ENCODE measurements at regions not wholly inside any gene's neighbourhood (a gene's known extent, or its start where the extent isn't known, plus 50 kb on each side); places are given as distances from the start of the nearest gene placed in this dataset.

- CTCF ChIA-PET = no interaction called here
- WGBS (ENCODE audit: insufficient coverage) = 90% methylated on average over 5 of the region's 8 CpGs
- POLR2A ChIA-PET = no interaction called here
These were observed 183.5 kb upstream of the FAM98A start for GRCh38 chr2:33782395-33783230.

GRCh38 chr2:33777786-33778185 lies 178.7 kb upstream of the FAM98A start:
- H3K4me3 ChIP-seq (ENCODE audit: control insufficient read depth in 1 of 7, extremely low read depth in 1 of 7, insufficient read depth in 4 of 7, low read depth in 2 of 7, low read length in 6 of 7) = no peak overlapping the region
- CTCF ChIA-PET = no interaction called here
- POLR2A ChIA-PET = interaction anchor here (0.8 kb wide), 1 partner anchor 1414 kb away, joined by 3 read pairs; no protein-coding TSS in a partner anchor
- H3K36me3 ChIP-seq (ENCODE audit: control insufficient read depth in 4 of 4, insufficient read depth in 4 of 4, low read length in 3 of 4) = no peaks in the 10 kb centered on the region
- no peak for DNase-seq
- 83% methylated on average over 1 of the region's 3 CpGs for WGBS (ENCODE audit: insufficient coverage)
- no peaks in the 10 kb centered on the region for H3K9me3 ChIP-seq (ENCODE audit: control extremely low read depth in 1 of 5, control insufficient read depth in 4 of 5, insufficient read depth in 2 of 5, low read depth in 1 of 5, low read length in 4 of 5)
- no peak overlapping the region for H3K27ac ChIP-seq (ENCODE audit: insufficient read depth in 1 of 2, low read depth in 1 of 2, low read length in 2 of 2, poor library complexity in 1 of 2, severe bottlenecking in 2 of 2)
- H3K4me1 ChIP-seq (ENCODE audit: control extremely low read depth in 1 of 4, control insufficient read depth in 4 of 4, insufficient read depth in 4 of 4, low read length in 3 of 4) = no peaks in the 10 kb centered on the region
- H3K27me3 ChIP-seq (replicated peaks in 2 of 5; ENCODE audit: control insufficient read depth in 4 of 5, insufficient read depth in 5 of 5, low read length in 4 of 5) = no peaks in the 10 kb centered on the region

More at GRCh38 chr2:33782395-33783230, 183.5 kb upstream of the FAM98A start:
- Histone ChIP-seq H3K4me3 (ENCODE audit: control insufficient read depth in 1 of 7, extremely low read depth in 1 of 7, insufficient read depth in 4 of 7, low read depth in 2 of 7, low read length in 6 of 7) (no peak overlapping the region), H3K27me3 (replicated peaks in 2 of 5; ENCODE audit: control insufficient read depth in 4 of 5, insufficient read depth in 5 of 5, low read length in 4 of 5) (no peaks in the 10 kb centered on the region), H3K36me3 (ENCODE audit: control insufficient read depth in 4 of 4, insufficient read depth in 4 of 4, low read length in 3 of 4) (no peaks in the 10 kb centered on the region), H3K4me1 (ENCODE audit: control extremely low read depth in 1 of 4, control insufficient read depth in 4 of 4, insufficient read depth in 4 of 4, low read length in 3 of 4) (no peaks in the 10 kb centered on the region), H3K27ac (ENCODE audit: insufficient read depth in 1 of 2, low read depth in 1 of 2, low read length in 2 of 2, poor library complexity in 1 of 2, severe bottlenecking in 2 of 2) (no peak overlapping the region), H3K9me3 (ENCODE audit: control extremely low read depth in 1 of 5, control insufficient read depth in 4 of 5, insufficient read depth in 2 of 5, low read depth in 1 of 5, low read length in 4 of 5) (peaks cover 0 to 2% (median 0%) of the 10 kb centered on the region in 5 experiments)
- DNase-seq = no peak

GRCh38 chr2:33775306-33775705 lies 176.2 kb upstream of the FAM98A start:
- Histone ChIP-seq H3K27me3 (replicated peaks in 2 of 5; ENCODE audit: control insufficient read depth in 4 of 5, insufficient read depth in 5 of 5, low read length in 4 of 5) (no peaks in the 10 kb centered on the region), H3K36me3 (ENCODE audit: control insufficient read depth in 4 of 4, insufficient read depth in 4 of 4, low read length in 3 of 4) (no peaks in the 10 kb centered on the region), H3K9me3 (ENCODE audit: control extremely low read depth in 1 of 5, control insufficient read depth in 4 of 5, insufficient read depth in 2 of 5, low read depth in 1 of 5, low read length in 4 of 5) (no peaks in the 10 kb centered on the region), H3K4me3 (ENCODE audit: control insufficient read depth in 1 of 7, extremely low read depth in 1 of 7, insufficient read depth in 4 of 7, low read depth in 2 of 7, low read length in 6 of 7) (no peak overlapping the region), H3K4me1 (ENCODE audit: control extremely low read depth in 1 of 4, control insufficient read depth in 4 of 4, insufficient read depth in 4 of 4, low read length in 3 of 4) (no peaks in the 10 kb centered on the region), H3K27ac (ENCODE audit: insufficient read depth in 1 of 2, low read depth in 1 of 2, low read length in 2 of 2, poor library complexity in 1 of 2, severe bottlenecking in 2 of 2) (no peak overlapping the region)
- DNase-seq = no peak
- WGBS (ENCODE audit: insufficient coverage) = 97% methylated on average over 6 of the region's 21 CpGs
- ChIA-PET POLR2A (no interaction called here), CTCF (no interaction called here)

GRCh38 chr2:33770023-33770422 lies 170.9 kb upstream of the FAM98A start:
- WGBS (ENCODE audit: insufficient coverage) = 96% methylated on average over 2 of the region's 2 CpGs
- POLR2A ChIA-PET = no interaction called here
- H3K27ac ChIP-seq (ENCODE audit: insufficient read depth in 1 of 2, low read depth in 1 of 2, low read length in 2 of 2, poor library complexity in 1 of 2, severe bottlenecking in 2 of 2) = no peak overlapping the region

GRCh38 chr2:33766175-33766574 lies 167.1 kb upstream of the FAM98A start:
- no peak overlapping the region for H3K4me3 ChIP-seq (ENCODE audit: control insufficient read depth in 1 of 7, extremely low read depth in 1 of 7, insufficient read depth in 4 of 7, low read depth in 2 of 7, low read length in 6 of 7)
- WGBS (ENCODE audit: insufficient coverage) = 82% methylated on average over 2 of the region's 4 CpGs
- H3K36me3 ChIP-seq (ENCODE audit: control insufficient read depth in 4 of 4, insufficient read depth in 4 of 4, low read length in 3 of 4) = no peaks in the 10 kb centered on the region
- H3K4me1 ChIP-seq (ENCODE audit: control extremely low read depth in 1 of 4, control insufficient read depth in 4 of 4, insufficient read depth in 4 of 4, low read length in 3 of 4) = no peaks in the 10 kb centered on the region
- POLR2A ChIA-PET = no interaction called here
- no peaks in the 10 kb centered on the region for H3K9me3 ChIP-seq (ENCODE audit: control extremely low read depth in 1 of 5, control insufficient read depth in 4 of 5, insufficient read depth in 2 of 5, low read depth in 1 of 5, low read length in 4 of 5)
- no peak for DNase-seq
- H3K27me3 ChIP-seq (replicated peaks in 2 of 5; ENCODE audit: control insufficient read depth in 4 of 5, insufficient read depth in 5 of 5, low read length in 4 of 5) = no peaks in the 10 kb centered on the region
- H3K27ac ChIP-seq (ENCODE audit: insufficient read depth in 1 of 2, low read depth in 1 of 2, low read length in 2 of 2, poor library complexity in 1 of 2, severe bottlenecking in 2 of 2) = no peak overlapping the region
- CTCF ChIA-PET = interaction anchor here (0.7 kb wide), 1 partner anchor 12 kb away, joined by 3 read pairs; no protein-coding TSS in a partner anchor

More at GRCh38 chr2:33770023-33770422, 170.9 kb upstream of the FAM98A start:
- H3K27me3 ChIP-seq (replicated peaks in 2 of 5; ENCODE audit: control insufficient read depth in 4 of 5, insufficient read depth in 5 of 5, low read length in 4 of 5) = no peaks in the 10 kb centered on the region
- H3K36me3 ChIP-seq (ENCODE audit: control insufficient read depth in 4 of 4, insufficient read depth in 4 of 4, low read length in 3 of 4) = no peaks in the 10 kb centered on the region
- CTCF ChIA-PET = no interaction called here
- DNase-seq = no peak
- H3K4me1 ChIP-seq (ENCODE audit: control extremely low read depth in 1 of 4, control insufficient read depth in 4 of 4, insufficient read depth in 4 of 4, low read length in 3 of 4) = no peaks in the 10 kb centered on the region
- H3K9me3 ChIP-seq (ENCODE audit: control extremely low read depth in 1 of 5, control insufficient read depth in 4 of 5, insufficient read depth in 2 of 5, low read depth in 1 of 5, low read length in 4 of 5) = no peaks in the 10 kb centered on the region
- H3K4me3 ChIP-seq (ENCODE audit: control insufficient read depth in 1 of 7, extremely low read depth in 1 of 7, insufficient read depth in 4 of 7, low read depth in 2 of 7, low read length in 6 of 7) = no peak overlapping the region

- peak; percentile 10 to 65 (median 47) for DNase-seq
- Histone ChIP-seq H3K36me3 (ENCODE audit: control insufficient read depth in 4 of 4, insufficient read depth in 4 of 4, low read length in 3 of 4) (no peaks in the 10 kb centered on the region), H3K4me1 (ENCODE audit: control extremely low read depth in 1 of 4, control insufficient read depth in 4 of 4, insufficient read depth in 4 of 4, low read length in 3 of 4) (no peaks in the 10 kb centered on the region), H3K27ac (ENCODE audit: insufficient read depth in 1 of 2, low read depth in 1 of 2, low read length in 2 of 2, poor library complexity in 1 of 2, severe bottlenecking in 2 of 2) (no peak overlapping the region), H3K4me3 (ENCODE audit: control insufficient read depth in 1 of 7, extremely low read depth in 1 of 7, insufficient read depth in 4 of 7, low read depth in 2 of 7, low read length in 6 of 7) (no peak overlapping the region), H3K9me3 (ENCODE audit: control extremely low read depth in 1 of 5, control insufficient read depth in 4 of 5, insufficient read depth in 2 of 5, low read depth in 1 of 5, low read length in 4 of 5) (no peaks in the 10 kb centered on the region), H3K27me3 (replicated peaks in 2 of 5; ENCODE audit: control insufficient read depth in 4 of 5, insufficient read depth in 5 of 5, low read length in 4 of 5) (no peaks in the 10 kb centered on the region)
- POLR2A ChIA-PET = no interaction called here
- CTCF ChIA-PET = no interaction called here
- WGBS (ENCODE audit: insufficient coverage) = no CpG with 5 or more reads among the region's 2 CpGs
These were observed 166.0 kb upstream of the FAM98A start for GRCh38 chr2:33765122-33765521.

- no peaks in the 10 kb centered on the region for H3K36me3 ChIP-seq (ENCODE audit: control insufficient read depth in 4 of 4, insufficient read depth in 4 of 4, low read length in 3 of 4)
- ChIA-PET POLR2A (no interaction called here), CTCF (no interaction called here)
- no peaks in the 10 kb centered on the region for H3K9me3 ChIP-seq (ENCODE audit: control extremely low read depth in 1 of 5, control insufficient read depth in 4 of 5, insufficient read depth in 2 of 5, low read depth in 1 of 5, low read length in 4 of 5)
- no peaks in the 10 kb centered on the region for H3K27me3 ChIP-seq (replicated peaks in 2 of 5; ENCODE audit: control insufficient read depth in 4 of 5, insufficient read depth in 5 of 5, low read length in 4 of 5)
- 100% methylated on average over 2 of the region's 5 CpGs for WGBS (ENCODE audit: insufficient coverage)
- no peak for DNase-seq
- no peak overlapping the region for H3K4me3 ChIP-seq (ENCODE audit: control insufficient read depth in 1 of 7, extremely low read depth in 1 of 7, insufficient read depth in 4 of 7, low read depth in 2 of 7, low read length in 6 of 7)
- no peak overlapping the region for H3K27ac ChIP-seq (ENCODE audit: insufficient read depth in 1 of 2, low read depth in 1 of 2, low read length in 2 of 2, poor library complexity in 1 of 2, severe bottlenecking in 2 of 2)
- H3K4me1 ChIP-seq (ENCODE audit: control extremely low read depth in 1 of 4, control insufficient read depth in 4 of 4, insufficient read depth in 4 of 4, low read length in 3 of 4) = no peaks in the 10 kb centered on the region
These were observed 165.5 kb upstream of the FAM98A start for GRCh38 chr2:33764551-33764950.

Measured in common myeloid progenitor, CD34-positive (primary cell).